Liver (tissue), 7 donors: ENCODE measurements at regions not wholly inside any gene's neighbourhood (a gene's known extent, or its start where the extent isn't known, plus 50 kb on each side); places are given as distances from the start of the nearest gene placed in this dataset.

Experiments
- DNase-seq: peaks from one replicate; pipeline ENCODE4 v3.0.0-alpha.2; 2017; ENCODE audit warnings: low spot score
- H3K27ac ChIP-seq, 2 donors: one replicate each; pipeline ENCODE4 v1.7.0; 2013; ENCODE audit warnings: inconsistent platforms in 2 of 2, low read length in 2 of 2, control low read depth in 1 of 2, low read depth in 1 of 2, mild to moderate bottlenecking in 1 of 2
- H3K27me3 ChIP-seq, 4 donors: one replicate each; pipeline versions ENCODE4 v1.6.1 to v1.7.0; 2013; ENCODE audit warnings: low read length in 3 of 4, inconsistent platforms in 1 of 4, mild to moderate bottlenecking in 1 of 4, moderate library complexity in 1 of 4; ENCODE audit not compliant: control insufficient read depth in 4 of 4, insufficient read depth in 4 of 4
- H3K36me3 ChIP-seq, 4 donors: one replicate each; pipeline versions ENCODE4 v1.6.1 to v1.7.0; 2013; ENCODE audit warnings: low read length in 3 of 4, mild to moderate bottlenecking in 3 of 4, low read depth in 1 of 4, moderate library complexity in 1 of 4; ENCODE audit not compliant: control insufficient read depth in 4 of 4, insufficient read depth in 3 of 4
- H3K4me1 ChIP-seq, 4 donors: one replicate each; pipeline versions ENCODE4 v1.6.1 to v1.7.0; 2013; ENCODE audit warnings: low read length in 3 of 4, mild to moderate bottlenecking in 3 of 4, moderate library complexity in 1 of 4; ENCODE audit not compliant: control insufficient read depth in 4 of 4, insufficient read depth in 4 of 4
- H3K4me3 ChIP-seq, 3 donors: one replicate each; pipeline versions ENCODE4 v1.6.1 to v1.7.0; 2013; ENCODE audit warnings: low read length in 3 of 3, control low read depth in 1 of 3, low read depth in 1 of 3, mild to moderate bottlenecking in 1 of 3
- H3K9ac ChIP-seq, 2 donors: one replicate each; pipeline ENCODE4 v1.7.0; 2013; ENCODE audit warnings: low read length in 2 of 2, mild to moderate bottlenecking in 2 of 2, moderate library complexity in 2 of 2, control low read depth in 1 of 2, low read depth in 1 of 2
- H3K9me3 ChIP-seq, 4 donors: one replicate each; pipeline versions ENCODE4 v1.6.1 to v1.7.0; 2013; ENCODE audit warnings: low read length in 3 of 4; ENCODE audit not compliant: control insufficient read depth in 4 of 4
- ATF3 ChIP-seq: IDR thresholded peaks from 2 replicates; pipeline ENCODE4 v1.6.1; 2016; ENCODE audit warnings: antibody characterized with exemption
- EGR1 ChIP-seq, 2 donors: IDR thresholded peaks; 2 replicates each; pipeline ENCODE4 v1.6.1; 2016 to 2018; ENCODE audit warnings: antibody characterized with exemption in 2 of 2, low read depth in 2 of 2
- FOXA1 ChIP-seq: IDR thresholded peaks from 2 replicates; pipeline ENCODE4 v1.6.1; 2016; ENCODE audit warnings: antibody characterized with exemption
- FOXA2 ChIP-seq: IDR thresholded peaks from 2 replicates; pipeline ENCODE4 v1.6.1; 2016; ENCODE audit warnings: antibody characterized with exemption
- GABPA ChIP-seq, 2 donors: IDR thresholded peaks in 1 of 2; conservative IDR thresholded peaks in 1 of 2; 2 replicates each; pipeline ENCODE4 v1.6.1; 2016; ENCODE audit warnings: antibody characterized with exemption in 2 of 2, mild to moderate bottlenecking in 1 of 2, moderate library complexity in 1 of 2
- HNF4A ChIP-seq, 2 donors: conservative IDR thresholded peaks; 2 replicates each; pipeline ENCODE4 v1.6.1; 2016; ENCODE audit warnings: antibody characterized with exemption in 2 of 2, mild to moderate bottlenecking in 2 of 2
- HNF4G ChIP-seq: IDR thresholded peaks from 2 replicates; pipeline ENCODE4 v1.6.1; 2016; ENCODE audit warnings: antibody characterized with exemption
- JUND ChIP-seq, 2 donors: IDR thresholded peaks; 2 replicates each; pipeline ENCODE4 v1.6.1; 2016; ENCODE audit warnings: antibody characterized with exemption in 2 of 2
- NR2F2 ChIP-seq: IDR thresholded peaks from 2 replicates; pipeline ENCODE4 v1.6.1; 2016; ENCODE audit warnings: antibody characterized with exemption
- RAD21 ChIP-seq, 2 donors: IDR thresholded peaks; 2 replicates each; pipeline ENCODE4 v1.6.1; 2016; ENCODE audit warnings: antibody characterized with exemption in 2 of 2, mild to moderate bottlenecking in 2 of 2
- RXRA ChIP-seq, 2 donors: IDR thresholded peaks; 2 replicates each; pipeline ENCODE4 v1.6.1; 2017 to 2018; ENCODE audit warnings: antibody characterized with exemption in 2 of 2, mild to moderate bottlenecking in 1 of 2
- SP1 ChIP-seq: IDR thresholded peaks from 2 replicates; pipeline ENCODE4 v1.6.1; 2018; ENCODE audit warnings: antibody characterized with exemption, mild to moderate bottlenecking
- TAF1 ChIP-seq: conservative IDR thresholded peaks from 2 replicates; pipeline ENCODE4 v1.6.1; 2016; ENCODE audit warnings: antibody characterized with exemption, mild to moderate bottlenecking
- YY1 ChIP-seq: IDR thresholded peaks from 2 replicates; pipeline ENCODE4 v1.6.1; 2016; ENCODE audit warnings: antibody characterized with exemption, mild to moderate bottlenecking
- ZBTB33 ChIP-seq: IDR thresholded peaks from 2 replicates; pipeline ENCODE4 v1.6.1; 2016; ENCODE audit warnings: antibody characterized with exemption
- TF ChIP-seq, protein P1 (sequence below): IDR thresholded peaks from 2 replicates; pipeline ENCODE4 v1.6.1; 2016; ENCODE audit warnings: antibody characterized with exemption, mild to moderate bottlenecking
- TF ChIP-seq, protein P2 (sequence below): IDR thresholded peaks from 2 replicates; pipeline ENCODE4 v1.6.1; 2016; ENCODE audit warnings: antibody characterized with exemption
- TF ChIP-seq, protein P3 (sequence below): fragments of 150-350 bp; IDR thresholded peaks from 2 replicates; pipeline ENCODE4 v1.5.1; 2017; ENCODE audit warnings: improper control_type of control experiment, low read depth, low read length; ENCODE audit not compliant: missing input control
- donor health status: healthy.
- donor health status: healthy.
- donor health status: healthy.
- donor health status: healthy.

- TF ChIP-seq, protein P1, sequence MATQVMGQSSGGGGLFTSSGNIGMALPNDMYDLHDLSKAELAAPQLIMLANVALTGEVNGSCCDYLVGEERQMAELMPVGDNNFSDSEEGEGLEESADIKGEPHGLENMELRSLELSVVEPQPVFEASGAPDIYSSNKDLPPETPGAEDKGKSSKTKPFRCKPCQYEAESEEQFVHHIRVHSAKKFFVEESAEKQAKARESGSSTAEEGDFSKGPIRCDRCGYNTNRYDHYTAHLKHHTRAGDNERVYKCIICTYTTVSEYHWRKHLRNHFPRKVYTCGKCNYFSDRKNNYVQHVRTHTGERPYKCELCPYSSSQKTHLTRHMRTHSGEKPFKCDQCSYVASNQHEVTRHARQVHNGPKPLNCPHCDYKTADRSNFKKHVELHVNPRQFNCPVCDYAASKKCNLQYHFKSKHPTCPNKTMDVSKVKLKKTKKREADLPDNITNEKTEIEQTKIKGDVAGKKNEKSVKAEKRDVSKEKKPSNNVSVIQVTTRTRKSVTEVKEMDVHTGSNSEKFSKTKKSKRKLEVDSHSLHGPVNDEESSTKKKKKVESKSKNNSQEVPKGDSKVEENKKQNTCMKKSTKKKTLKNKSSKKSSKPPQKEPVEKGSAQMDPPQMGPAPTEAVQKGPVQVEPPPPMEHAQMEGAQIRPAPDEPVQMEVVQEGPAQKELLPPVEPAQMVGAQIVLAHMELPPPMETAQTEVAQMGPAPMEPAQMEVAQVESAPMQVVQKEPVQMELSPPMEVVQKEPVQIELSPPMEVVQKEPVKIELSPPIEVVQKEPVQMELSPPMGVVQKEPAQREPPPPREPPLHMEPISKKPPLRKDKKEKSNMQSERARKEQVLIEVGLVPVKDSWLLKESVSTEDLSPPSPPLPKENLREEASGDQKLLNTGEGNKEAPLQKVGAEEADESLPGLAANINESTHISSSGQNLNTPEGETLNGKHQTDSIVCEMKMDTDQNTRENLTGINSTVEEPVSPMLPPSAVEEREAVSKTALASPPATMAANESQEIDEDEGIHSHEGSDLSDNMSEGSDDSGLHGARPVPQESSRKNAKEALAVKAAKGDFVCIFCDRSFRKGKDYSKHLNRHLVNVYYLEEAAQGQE: no peak
- no peak for TF ChIP-seq HNF4G
Observed at GRCh38 chr10:125362950-125363349, 202.6 kb upstream of the CTBP2 start (continued).

GRCh38 chr10:125359401-125359800 lies 199.0 kb upstream of the CTBP2 start:
- TF ChIP-seq RAD21 (IDR thresholded peaks at IDR 0.05) (no peak), HNF4A (conservative IDR thresholded peaks at IDR 0.05) (no peak), FOXA2 (no peak), ATF3 (no peak), ZBTB33 (no peak), SP1 (no peak), JUND (IDR thresholded peaks at IDR 0.05) (no peak), HNF4G (no peak), TAF1 (no peak), YY1 (no peak), GABPA (IDR thresholded peaks at IDR 0.05 in 1 of 2, conservative IDR thresholded peaks at IDR 0.05 in 1 of 2) (no peak), FOXA1 (no peak), EGR1 (IDR thresholded peaks at IDR 0.05; ENCODE audit: low read depth in 2 of 2) (no peak), NR2F2 (no peak), RXRA (IDR thresholded peaks at IDR 0.05) (no peak)
- TF ChIP-seq, protein P2, sequence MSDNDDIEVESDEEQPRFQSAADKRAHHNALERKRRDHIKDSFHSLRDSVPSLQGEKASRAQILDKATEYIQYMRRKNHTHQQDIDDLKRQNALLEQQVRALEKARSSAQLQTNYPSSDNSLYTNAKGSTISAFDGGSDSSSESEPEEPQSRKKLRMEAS: no peak
- TF ChIP-seq, protein P1: no peak
- TF ChIP-seq, protein P3, sequence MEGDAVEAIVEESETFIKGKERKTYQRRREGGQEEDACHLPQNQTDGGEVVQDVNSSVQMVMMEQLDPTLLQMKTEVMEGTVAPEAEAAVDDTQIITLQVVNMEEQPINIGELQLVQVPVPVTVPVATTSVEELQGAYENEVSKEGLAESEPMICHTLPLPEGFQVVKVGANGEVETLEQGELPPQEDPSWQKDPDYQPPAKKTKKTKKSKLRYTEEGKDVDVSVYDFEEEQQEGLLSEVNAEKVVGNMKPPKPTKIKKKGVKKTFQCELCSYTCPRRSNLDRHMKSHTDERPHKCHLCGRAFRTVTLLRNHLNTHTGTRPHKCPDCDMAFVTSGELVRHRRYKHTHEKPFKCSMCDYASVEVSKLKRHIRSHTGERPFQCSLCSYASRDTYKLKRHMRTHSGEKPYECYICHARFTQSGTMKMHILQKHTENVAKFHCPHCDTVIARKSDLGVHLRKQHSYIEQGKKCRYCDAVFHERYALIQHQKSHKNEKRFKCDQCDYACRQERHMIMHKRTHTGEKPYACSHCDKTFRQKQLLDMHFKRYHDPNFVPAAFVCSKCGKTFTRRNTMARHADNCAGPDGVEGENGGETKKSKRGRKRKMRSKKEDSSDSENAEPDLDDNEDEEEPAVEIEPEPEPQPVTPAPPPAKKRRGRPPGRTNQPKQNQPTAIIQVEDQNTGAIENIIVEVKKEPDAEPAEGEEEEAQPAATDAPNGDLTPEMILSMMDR: no peak
- H3K4me1 ChIP-seq: no peaks in the 10 kb centered on the region
- no peak overlapping the region for H3K27ac ChIP-seq

More at GRCh38 chr10:125359401-125359800, 199.0 kb upstream of the CTBP2 start:
- Histone ChIP-seq H3K9ac (no peak overlapping the region), H3K4me3 (no peak overlapping the region), H3K9me3 (peaks cover 0 to 3% (median 1%) of the 10 kb centered on the region in 4 donors), H3K27me3 (no peaks in the 10 kb centered on the region), H3K36me3 (no peaks in the 10 kb centered on the region)
- no peak for DNase-seq
